CD4-positive, alpha-beta T cell (primary cell): ENCODE measurements at regions not wholly inside any gene's neighbourhood (a gene's known extent, or its start where the extent isn't known, plus 50 kb on each side); places are given as distances from the start of the nearest gene placed in this dataset.

Experiments
- ATAC-seq: fragments of 200-7000 bp; cut with Tn5 transposase; one replicate; pipeline ENCODE4 v1.10.0; 2022; ENCODE audit warnings: mild to moderate bottlenecking; ENCODE audit not compliant: poor library complexity
- CTCF ChIA-PET: fragments of 350-600 bp; sonication (Branson Sonifier 250); formaldehyde crosslinking; loops from one replicate; lab custom pipeline; 2021; ENCODE audit warnings: antibody characterized with exemption, inconsistent platforms; lab: Charles Lee
- POLR2A ChIA-PET: fragments of 350-600 bp; sonication (Branson Sonifier 250); formaldehyde crosslinking; loops from one replicate; lab custom pipeline; 2021; ENCODE audit warnings: antibody characterized with exemption, inconsistent platforms; lab: Charles Lee
- DNase-seq, 14 experiments: peaks; one replicate each; pipeline ENCODE4 v3.0.0-alpha.2; 2013 to 2020; ENCODE audit warnings: mixed read lengths in 2 of 14
- H3K27ac ChIP-seq, 2 donors: one replicate each; pipeline versions ENCODE4 v1.5.1 to v1.7.0; 2013; ENCODE audit warnings: low read length in 2 of 2, low read depth in 1 of 2, mild to moderate bottlenecking in 1 of 2
- H3K27me3 ChIP-seq, 2 experiments: 1 replicate in 1 of 2; 2 replicates in 1 of 2; pipeline versions ENCODE4 v1.6.1 to v1.7.0; 2013; ENCODE audit warnings: low read length in 2 of 2, control low read depth in 1 of 2, mild to moderate bottlenecking in 1 of 2, moderate library complexity in 1 of 2; ENCODE audit not compliant: insufficient read depth in 2 of 2, control insufficient read depth in 1 of 2
- H3K36me3 ChIP-seq: one replicate; pipeline ENCODE4 v1.6.1; 2013; ENCODE audit warnings: low read length, control low read depth; ENCODE audit not compliant: insufficient read depth
- H3K4me1 ChIP-seq: one replicate; pipeline ENCODE4 v1.6.1; 2013; ENCODE audit warnings: low read length, control low read depth; ENCODE audit not compliant: insufficient read depth
- H3K4me3 ChIP-seq: one replicate; pipeline ENCODE4 v1.5.1; 2013; ENCODE audit warnings: mild to moderate bottlenecking, low read length, moderate library complexity
- H3K9me3 ChIP-seq, 2 experiments: 1 replicate in 1 of 2; 2 replicates in 1 of 2; pipeline versions ENCODE4 v1.6.1 to v1.7.0; 2013; ENCODE audit warnings: low read length in 2 of 2, mild to moderate bottlenecking in 2 of 2, control low read depth in 1 of 2, moderate library complexity in 1 of 2; ENCODE audit not compliant: control insufficient read depth in 1 of 2, insufficient read depth in 1 of 2
- H3K27ac Mint-ChIP-seq: one replicate; pipeline ENCODE4 v1.8.0; 2020; ENCODE audit warnings: mixed read lengths
- H3K27me3 Mint-ChIP-seq: one replicate; pipeline ENCODE4 v1.8.0; 2021; ENCODE audit warnings: mixed read lengths
- H3K36me3 Mint-ChIP-seq: one replicate; pipeline ENCODE4 v1.8.0; 2021; ENCODE audit warnings: low read depth, mixed read lengths
- H3K4me1 Mint-ChIP-seq: one replicate; pipeline ENCODE4 v1.8.0; 2021; ENCODE audit warnings: low read depth, mixed read lengths
- H3K4me3 Mint-ChIP-seq: one replicate; pipeline ENCODE4 v1.8.0; 2020; ENCODE audit warnings: mild to moderate bottlenecking, mixed read lengths
- H3K9me3 Mint-ChIP-seq: one replicate; pipeline ENCODE4 v1.8.0; 2020; ENCODE audit warnings: mixed read lengths
- intact Hi-C, 2 experiments: fragments of 100-400 bp; cut with DNase I in 1 of 2; cut with micrococcal nuclease in 1 of 2; formaldehyde crosslinking; loops; one replicate each; pipeline versions ENCODE4 v1.15.1 to v1.9.0; 2023 to 2025; cut with DNase I, micrococcal nuclease
- TF ChIP-seq, protein P1 (sequence below): fragments of 200-600 bp; IDR thresholded peaks from one replicate; pipeline ENCODE4 v1.8.0; 2022; ENCODE audit warnings: antibody characterized with exemption, mild to moderate bottlenecking

DNA sequence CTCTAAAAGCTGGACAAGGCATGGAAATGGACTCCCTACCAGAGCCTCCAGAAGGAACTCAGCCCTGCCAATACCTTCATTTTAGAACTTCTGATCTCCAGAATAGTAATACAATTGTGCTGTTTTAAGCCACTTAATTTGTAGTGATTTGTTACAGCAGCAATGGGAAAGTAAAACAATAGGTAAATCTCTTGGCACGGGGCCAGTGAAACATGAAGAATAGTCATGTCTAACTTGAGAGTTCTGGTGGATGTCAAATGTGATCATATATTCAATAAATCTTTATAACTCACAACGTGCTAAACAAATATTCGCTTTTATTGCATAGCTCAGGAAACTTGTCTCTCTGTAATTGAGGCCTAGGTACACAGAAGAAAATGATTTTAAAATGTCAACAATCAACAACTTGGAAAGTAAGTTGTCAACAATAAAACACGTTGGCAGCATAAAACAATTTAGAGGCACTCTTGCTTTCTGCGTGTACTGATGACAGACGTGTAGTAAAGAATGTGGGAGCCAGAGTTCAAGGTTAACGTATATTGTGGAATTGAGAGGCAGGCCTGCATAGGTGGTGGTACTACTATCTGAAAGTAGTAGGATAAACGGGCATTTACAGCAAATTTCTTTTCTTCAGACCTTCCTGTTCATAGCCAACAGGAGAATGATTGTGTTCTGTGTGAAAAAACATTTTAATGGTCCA, 140.5 kb upstream of the OPRM1 start:
- H3K4me3 Mint-ChIP-seq: no peak overlapping the region
- ATAC-seq (no peak), DNase-seq (no peak)
- H3K27me3 Mint-ChIP-seq: no peaks in the 10 kb centered on the region
- no peaks in the 10 kb centered on the region for H3K36me3 ChIP-seq
- no peaks in the 10 kb centered on the region for H3K4me1 Mint-ChIP-seq
- no peak overlapping the region for H3K27ac Mint-ChIP-seq
- H3K9me3 ChIP-seq: peaks cover 0 to 8% of the 10 kb centered on the region in 2 experiments
- POLR2A ChIA-PET: no interaction called here
- no peaks in the 10 kb centered on the region for H3K27me3 ChIP-seq
- no peaks in the 10 kb centered on the region for H3K36me3 Mint-ChIP-seq
- no peak overlapping the region for H3K4me3 ChIP-seq
- intact Hi-C loops: no loop called here
- TF ChIP-seq, protein P1, sequence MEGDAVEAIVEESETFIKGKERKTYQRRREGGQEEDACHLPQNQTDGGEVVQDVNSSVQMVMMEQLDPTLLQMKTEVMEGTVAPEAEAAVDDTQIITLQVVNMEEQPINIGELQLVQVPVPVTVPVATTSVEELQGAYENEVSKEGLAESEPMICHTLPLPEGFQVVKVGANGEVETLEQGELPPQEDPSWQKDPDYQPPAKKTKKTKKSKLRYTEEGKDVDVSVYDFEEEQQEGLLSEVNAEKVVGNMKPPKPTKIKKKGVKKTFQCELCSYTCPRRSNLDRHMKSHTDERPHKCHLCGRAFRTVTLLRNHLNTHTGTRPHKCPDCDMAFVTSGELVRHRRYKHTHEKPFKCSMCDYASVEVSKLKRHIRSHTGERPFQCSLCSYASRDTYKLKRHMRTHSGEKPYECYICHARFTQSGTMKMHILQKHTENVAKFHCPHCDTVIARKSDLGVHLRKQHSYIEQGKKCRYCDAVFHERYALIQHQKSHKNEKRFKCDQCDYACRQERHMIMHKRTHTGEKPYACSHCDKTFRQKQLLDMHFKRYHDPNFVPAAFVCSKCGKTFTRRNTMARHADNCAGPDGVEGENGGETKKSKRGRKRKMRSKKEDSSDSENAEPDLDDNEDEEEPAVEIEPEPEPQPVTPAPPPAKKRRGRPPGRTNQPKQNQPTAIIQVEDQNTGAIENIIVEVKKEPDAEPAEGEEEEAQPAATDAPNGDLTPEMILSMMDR: no peak
- no peaks in the 10 kb centered on the region for H3K4me1 ChIP-seq
- no peaks in the 10 kb centered on the region for H3K9me3 Mint-ChIP-seq
- H3K27ac ChIP-seq: no peak overlapping the region
- CTCF ChIA-PET: no interaction called here

DNA sequence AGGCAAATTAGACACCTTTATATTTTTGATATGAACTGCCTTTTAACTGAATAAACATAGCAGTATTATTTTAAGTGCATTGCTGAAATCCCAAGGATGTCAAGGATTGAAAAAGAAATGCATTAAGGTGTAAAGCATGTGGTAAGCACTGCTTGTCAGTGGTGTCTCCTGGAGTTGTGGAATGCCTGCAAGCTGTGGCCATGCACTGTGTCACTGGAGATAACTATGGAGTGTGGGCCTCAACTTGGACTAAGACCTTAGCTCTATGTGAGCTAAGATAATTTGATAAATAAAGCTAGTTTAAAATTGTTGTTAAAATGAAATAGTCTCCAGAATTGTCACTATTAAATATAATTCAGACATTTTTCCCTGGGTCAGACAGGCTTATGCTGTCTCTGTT, 156.6 kb upstream of the OPRM1 start:
- Mint-ChIP-seq H3K4me1 (no peaks in the 10 kb centered on the region), H3K27ac (no peak overlapping the region), H3K27me3 (no peaks in the 10 kb centered on the region), H3K4me3 (no peak overlapping the region), H3K9me3 (peaks cover 6% of the 10 kb centered on the region), H3K36me3 (no peaks in the 10 kb centered on the region)
- ChIA-PET POLR2A (no interaction called here), CTCF (interaction anchor here (1.2 kb wide), 1 partner anchor 9 kb away, joined by 3 read pairs; no protein-coding TSS in a partner anchor)
- DNase-seq (no peak), ATAC-seq (no peak)
- H3K27me3 ChIP-seq: no peaks in the 10 kb centered on the region
- H3K9me3 ChIP-seq: no peaks in the 10 kb centered on the region
- H3K4me3 ChIP-seq: no peak overlapping the region
- intact Hi-C loops: no loop called here
- no peaks in the 10 kb centered on the region for H3K4me1 ChIP-seq
- no peak overlapping the region for H3K27ac ChIP-seq
- no peaks in the 10 kb centered on the region for H3K36me3 ChIP-seq
- TF ChIP-seq, protein P1: no peak

DNA sequence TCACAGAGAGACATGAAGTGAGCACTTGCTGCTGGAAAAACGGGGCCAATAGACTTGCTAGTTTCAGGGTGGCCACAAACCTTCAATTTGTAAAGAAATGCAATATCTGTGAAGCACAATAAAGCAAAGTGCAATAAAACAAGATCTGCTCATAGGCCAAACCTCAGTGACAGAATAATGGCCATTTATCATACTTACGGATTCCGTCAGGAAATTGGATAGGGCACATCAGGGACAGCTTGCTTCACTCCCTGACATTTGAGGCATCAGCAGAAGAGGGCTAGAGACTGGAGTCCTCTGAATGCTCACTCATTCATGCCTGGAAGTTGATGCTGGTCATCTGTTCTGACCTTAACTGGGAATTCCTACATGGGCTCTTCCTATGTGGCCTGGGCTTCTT, 165.5 kb upstream of the OPRM1 start:
- ChIA-PET CTCF (no interaction called here), POLR2A (no interaction called here)
- H3K36me3 ChIP-seq: no peaks in the 10 kb centered on the region
- Mint-ChIP-seq H3K4me3 (no peak overlapping the region), H3K36me3 (no peaks in the 10 kb centered on the region), H3K4me1 (no peaks in the 10 kb centered on the region), H3K27me3 (no peaks in the 10 kb centered on the region), H3K9me3 (peaks cover 6% of the 10 kb centered on the region), H3K27ac (no peak overlapping the region)
- TF ChIP-seq, protein P1: no peak
- ATAC-seq (no peak), DNase-seq (no peak)
- H3K27ac ChIP-seq: no peak overlapping the region
- H3K27me3 ChIP-seq: no peaks in the 10 kb centered on the region
- no peaks in the 10 kb centered on the region for H3K9me3 ChIP-seq
- no peaks in the 10 kb centered on the region for H3K4me1 ChIP-seq
- intact Hi-C loops: no loop called here
- H3K4me3 ChIP-seq: no peak overlapping the region
